B cell (primary cell): ENCODE measurements at regions not wholly inside any gene's neighbourhood (a gene's known extent, or its start where the extent isn't known, plus 50 kb on each side); places are given as distances from the start of the nearest gene placed in this dataset.

ENCODE experiments used
- EZH2 ChIP-seq: IDR thresholded peaks from 2 replicates; pipeline ENCODE4 v1.6.1; 2012; ENCODE audit warnings: borderline replicate concordance, low read depth, mild to moderate bottlenecking, moderate library complexity, low read length; ENCODE audit not compliant: insufficient read depth, poor library complexity, severe bottlenecking
- TF ChIP-seq, protein P1 (sequence below): fragments of 200-600 bp; IDR thresholded peaks from one replicate; pipeline ENCODE4 v1.8.0; 2022; ENCODE audit warnings: antibody characterized with exemption, mild to moderate bottlenecking

- TF ChIP-seq, protein P1, sequence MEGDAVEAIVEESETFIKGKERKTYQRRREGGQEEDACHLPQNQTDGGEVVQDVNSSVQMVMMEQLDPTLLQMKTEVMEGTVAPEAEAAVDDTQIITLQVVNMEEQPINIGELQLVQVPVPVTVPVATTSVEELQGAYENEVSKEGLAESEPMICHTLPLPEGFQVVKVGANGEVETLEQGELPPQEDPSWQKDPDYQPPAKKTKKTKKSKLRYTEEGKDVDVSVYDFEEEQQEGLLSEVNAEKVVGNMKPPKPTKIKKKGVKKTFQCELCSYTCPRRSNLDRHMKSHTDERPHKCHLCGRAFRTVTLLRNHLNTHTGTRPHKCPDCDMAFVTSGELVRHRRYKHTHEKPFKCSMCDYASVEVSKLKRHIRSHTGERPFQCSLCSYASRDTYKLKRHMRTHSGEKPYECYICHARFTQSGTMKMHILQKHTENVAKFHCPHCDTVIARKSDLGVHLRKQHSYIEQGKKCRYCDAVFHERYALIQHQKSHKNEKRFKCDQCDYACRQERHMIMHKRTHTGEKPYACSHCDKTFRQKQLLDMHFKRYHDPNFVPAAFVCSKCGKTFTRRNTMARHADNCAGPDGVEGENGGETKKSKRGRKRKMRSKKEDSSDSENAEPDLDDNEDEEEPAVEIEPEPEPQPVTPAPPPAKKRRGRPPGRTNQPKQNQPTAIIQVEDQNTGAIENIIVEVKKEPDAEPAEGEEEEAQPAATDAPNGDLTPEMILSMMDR: no peak
- no peak for TF ChIP-seq EZH2
Measured at GRCh38 chr14:71371711-71372396, 464.6 kb downstream of the PCNX1 start.
